ENCODE measurements at regions not wholly inside any gene's neighbourhood (a gene's known extent, or its start where the extent isn't known, plus 50 kb on each side); places are given as distances from the start of the nearest gene placed in this dataset.

DNA sequence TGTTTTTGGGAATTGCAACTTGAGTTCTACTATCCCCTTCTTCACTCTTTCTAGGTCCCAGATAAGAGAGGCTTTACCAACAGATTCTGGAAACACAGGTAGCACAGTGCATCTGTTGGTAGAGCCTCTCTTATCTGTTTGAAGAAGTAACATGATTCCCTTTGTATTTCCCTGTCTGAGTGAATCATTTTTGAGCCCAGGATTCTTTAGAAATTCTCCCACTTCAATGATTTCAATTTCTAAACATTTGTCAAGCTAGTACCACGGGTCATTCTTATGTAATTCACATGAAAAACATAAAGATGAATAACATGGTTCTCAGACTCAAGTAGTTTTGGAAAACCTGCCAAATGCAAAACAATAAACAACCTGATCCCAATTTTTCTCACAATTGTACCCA is 72.0 kb upstream of the DUSP10 start:
- in situ Hi-C loops (cut with MboI; ENCODE audit: low pct_ligation_motif_present in 1 of 4, low pct_unique_long_range_greater_than_20kb in 1 of 4, low sequenced_read_pairs in 3 of 4): no loop called here
- TF ChIP-seq EP300 (IDR thresholded peaks at IDR 0.05; ENCODE audit: low read depth) (no peak), CTCF (IDR thresholded peaks at IDR 0.05) (no peak), POLR2AphosphoS5 (IDR thresholded peaks at IDR 0.05) (no peak), POLR2A (IDR thresholded peaks at IDR 0.05) (no peak)
- H3K4me3 ChIP-seq: no peak overlapping the region
- no peaks in the 10 kb centered on the region for H3K36me3 ChIP-seq
- no peaks in the 10 kb centered on the region for H3K27me3 ChIP-seq
- intact Hi-C loops (cut with DNase I; ENCODE audit: low total_unique reads): no loop called here
- WGBS, 2 donors (ENCODE audit: low coverage in 1 of 2): 23 to 38% methylated on average over 1 of the region's 1 CpG
- H3K9me3 ChIP-seq: no peaks in the 10 kb centered on the region
- no peak overlapping the region for H3K27ac ChIP-seq
- no peak for DNase-seq
- H3K4me1 ChIP-seq: no peaks in the 10 kb centered on the region

- no peaks in the 10 kb centered on the region for H3K27me3 ChIP-seq
- TF ChIP-seq POLR2AphosphoS5 (IDR thresholded peaks at IDR 0.05) (no peak), EP300 (IDR thresholded peaks at IDR 0.05; ENCODE audit: low read depth) (no peak), CTCF (IDR thresholded peaks at IDR 0.05) (no peak), POLR2A (IDR thresholded peaks at IDR 0.05) (no peak)
- H3K9me3 ChIP-seq: no peaks in the 10 kb centered on the region
- H3K4me1 ChIP-seq: no peaks in the 10 kb centered on the region
- in situ Hi-C loops (cut with MboI; ENCODE audit: low pct_ligation_motif_present in 1 of 4, low pct_unique_long_range_greater_than_20kb in 1 of 4, low sequenced_read_pairs in 3 of 4) (no loop called here), intact Hi-C loops (cut with DNase I; ENCODE audit: low total_unique reads) (no loop called here)
- H3K27ac ChIP-seq: no peak overlapping the region
- H3K36me3 ChIP-seq: no peaks in the 10 kb centered on the region
- DNase-seq: no peak
- H3K4me3 ChIP-seq: no peak overlapping the region
- WGBS, 2 donors (ENCODE audit: low coverage in 1 of 2): 75 to 81% methylated on average over 6 to 8 of the region's 8 CpGs
Observed at GRCh38 chr1:221812905-221813597, 71.2 kb upstream of the DUSP10 start.

GRCh38 chr1:221812088-221812752 is 70.3 kb upstream of the DUSP10 start:
- no peaks in the 10 kb centered on the region for H3K36me3 ChIP-seq
- 70 to 89% methylated on average over 1 to 2 of the region's 2 CpGs for WGBS, 2 donors (ENCODE audit: low coverage in 1 of 2)
- no peaks in the 10 kb centered on the region for H3K9me3 ChIP-seq
- no peak overlapping the region for H3K27ac ChIP-seq
- in situ Hi-C loops (cut with MboI; ENCODE audit: low pct_ligation_motif_present in 1 of 4, low pct_unique_long_range_greater_than_20kb in 1 of 4, low sequenced_read_pairs in 3 of 4): no loop called here
- intact Hi-C loops (cut with DNase I; ENCODE audit: low total_unique reads): no loop called here
- H3K4me1 ChIP-seq: no peaks in the 10 kb centered on the region
- H3K27me3 ChIP-seq: no peaks in the 10 kb centered on the region
- no peak overlapping the region for H3K4me3 ChIP-seq
- TF ChIP-seq POLR2A (IDR thresholded peaks at IDR 0.05): no peak
- TF ChIP-seq POLR2AphosphoS5 (IDR thresholded peaks at IDR 0.05): no peak
- no peak for TF ChIP-seq CTCF (IDR thresholded peaks at IDR 0.05)
- no peak for TF ChIP-seq EP300 (IDR thresholded peaks at IDR 0.05; ENCODE audit: low read depth)
- no peak for DNase-seq

DNA sequence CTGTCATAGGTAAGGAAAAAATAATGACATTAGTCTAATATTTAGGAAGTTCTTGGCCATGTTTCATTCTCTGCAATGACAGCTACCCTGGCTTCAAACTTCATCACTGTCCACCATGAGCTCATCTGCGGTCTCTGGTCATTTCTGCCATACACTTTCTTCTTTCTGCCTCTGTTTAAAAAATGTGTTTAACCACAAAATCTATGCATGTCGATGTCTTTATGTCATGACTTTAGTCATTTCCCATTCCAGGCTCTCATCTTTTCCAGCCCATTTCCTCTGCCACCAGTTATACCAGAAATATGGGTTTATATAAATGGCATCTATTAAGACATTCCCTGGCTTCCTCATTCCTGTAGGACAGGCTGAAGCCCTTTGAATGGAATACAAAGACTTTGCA is 68.5 kb upstream of the DUSP10 start:
- WGBS, 2 donors (ENCODE audit: low coverage in 1 of 2): 77 to 80% methylated on average over 2 of the region's 2 CpGs
- DNase-seq: no peak
- Histone ChIP-seq H3K4me3 (no peak overlapping the region), H3K9me3 (no peaks in the 10 kb centered on the region), H3K4me1 (no peaks in the 10 kb centered on the region), H3K36me3 (no peaks in the 10 kb centered on the region), H3K27me3 (no peaks in the 10 kb centered on the region), H3K27ac (no peak overlapping the region)
- intact Hi-C loops (cut with DNase I; ENCODE audit: low total_unique reads): no loop called here
- TF ChIP-seq POLR2A (IDR thresholded peaks at IDR 0.05) (no peak), POLR2AphosphoS5 (IDR thresholded peaks at IDR 0.05) (no peak), CTCF (IDR thresholded peaks at IDR 0.05) (no peak), EP300 (IDR thresholded peaks at IDR 0.05; ENCODE audit: low read depth) (no peak)
- in situ Hi-C loops (cut with MboI; ENCODE audit: low pct_ligation_motif_present in 1 of 4, low pct_unique_long_range_greater_than_20kb in 1 of 4, low sequenced_read_pairs in 3 of 4): no loop called here
